ENCODE measurements at regions not wholly inside any gene's neighbourhood (a gene's known extent, or its start where the extent isn't known, plus 50 kb on each side); places are given as distances from the start of the nearest gene placed in this dataset.
"Not testable (repeated sequence)": the region's sequence is repeated elsewhere in the genome, so short reads cannot be mapped to it uniquely, and the experiment has no call there.

DNA sequence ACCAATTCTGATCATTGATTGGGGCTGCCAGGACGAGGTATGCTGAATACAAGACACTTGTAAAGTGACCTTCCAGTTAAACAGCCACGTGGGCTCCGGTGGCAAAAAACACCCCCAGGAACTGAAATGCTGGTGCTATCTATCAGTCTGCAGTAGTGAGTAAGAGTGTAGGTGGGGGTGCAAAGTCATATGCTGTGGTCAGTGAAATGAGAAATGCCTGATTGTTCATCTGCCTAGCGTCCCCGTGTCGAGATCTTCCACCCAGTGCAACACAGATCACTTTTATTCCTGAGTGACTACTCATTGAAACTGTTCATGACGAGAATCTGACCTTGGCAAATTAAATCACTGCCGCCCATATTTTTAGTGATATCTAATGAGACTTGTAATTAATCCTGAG, 806.5 kb upstream of the GOT2 start:
- H3K4me3 ChIP-seq: no peak overlapping the region
- no peak for TF ChIP-seq CTCF (IDR thresholded peaks at IDR 0.05; ENCODE audit: low read depth, low read length)
- no peaks in the 10 kb centered on the region for H3K36me3 ChIP-seq
- H3K9me3 ChIP-seq (ENCODE audit: low read depth): no peaks in the 10 kb centered on the region
- no peaks in the 10 kb centered on the region for H3K27me3 ChIP-seq
- H3K4me1 ChIP-seq (ENCODE audit: low read depth): peaks cover 10% of the 10 kb centered on the region
- H3K27ac ChIP-seq: no peak overlapping the region
- no peak for DNase-seq (ENCODE audit: low read depth in 1 of 2, low spot score in 1 of 2)

- H3K4me3 ChIP-seq: no peak overlapping the region
- H3K4me1 ChIP-seq (ENCODE audit: low read depth): peaks cover 32% of the 10 kb centered on the region
- no peaks in the 10 kb centered on the region for H3K9me3 ChIP-seq (ENCODE audit: low read depth)
- peak overlapping the region; percentile 3 for H3K27ac ChIP-seq
- peak in 1 of 2 donors; percentile 77 for DNase-seq (ENCODE audit: low read depth in 1 of 2, low spot score in 1 of 2)
- H3K36me3 ChIP-seq: no peaks in the 10 kb centered on the region
- H3K27me3 ChIP-seq: no peaks in the 10 kb centered on the region
- no peak for TF ChIP-seq CTCF (IDR thresholded peaks at IDR 0.05; ENCODE audit: low read depth, low read length)
Measured at GRCh38 chr16:59535298-59535697, 801.2 kb upstream of the GOT2 start.

DNA sequence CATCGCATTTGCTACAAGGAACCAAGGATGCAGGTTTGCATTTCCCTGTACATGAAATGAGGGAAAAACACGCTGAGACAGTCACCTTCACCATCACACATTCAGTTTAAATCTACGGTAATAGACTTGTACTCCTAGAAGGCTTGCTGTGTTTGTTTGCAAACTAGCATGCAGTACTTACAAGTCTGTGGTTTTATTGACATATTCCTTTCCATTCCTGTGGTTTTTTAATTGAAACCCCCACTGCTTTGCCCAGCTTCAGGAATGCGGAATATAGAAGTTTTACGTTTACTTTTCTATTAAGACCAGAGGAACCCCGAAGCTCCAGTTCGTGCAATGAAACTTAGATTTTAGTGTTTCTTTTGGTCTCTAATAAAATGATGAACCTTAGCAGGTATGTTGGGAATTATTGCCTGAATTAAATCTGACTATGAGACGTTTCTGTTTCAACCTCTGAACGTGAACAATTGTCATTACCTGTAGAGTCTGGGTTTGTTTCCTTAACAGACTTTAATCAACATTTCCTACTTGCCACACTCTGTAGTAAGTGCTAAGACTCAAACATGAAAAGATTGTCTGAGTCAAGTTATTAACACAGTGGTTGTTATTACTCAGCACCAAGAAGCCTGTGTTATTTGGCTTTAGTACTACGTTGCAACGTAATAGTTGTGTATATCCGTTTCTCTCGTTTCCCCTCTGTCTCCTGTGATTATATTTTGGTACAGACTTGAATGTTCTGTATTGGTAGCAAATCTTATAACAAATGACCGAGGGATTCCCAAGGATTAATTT, 793.3 kb upstream of the GOT2 start:
- Histone ChIP-seq H3K4me3 (no peak overlapping the region), H3K27me3 (no peaks in the 10 kb centered on the region), H3K27ac (no peak overlapping the region), H3K36me3 (no peaks in the 10 kb centered on the region), H3K4me1 (ENCODE audit: low read depth) (no peaks in the 10 kb centered on the region), H3K9me3 (ENCODE audit: low read depth) (no peaks in the 10 kb centered on the region)
- no peak for TF ChIP-seq CTCF (IDR thresholded peaks at IDR 0.05; ENCODE audit: low read depth, low read length)
- DNase-seq (ENCODE audit: low read depth in 1 of 2, low spot score in 1 of 2): no peak

DNA sequence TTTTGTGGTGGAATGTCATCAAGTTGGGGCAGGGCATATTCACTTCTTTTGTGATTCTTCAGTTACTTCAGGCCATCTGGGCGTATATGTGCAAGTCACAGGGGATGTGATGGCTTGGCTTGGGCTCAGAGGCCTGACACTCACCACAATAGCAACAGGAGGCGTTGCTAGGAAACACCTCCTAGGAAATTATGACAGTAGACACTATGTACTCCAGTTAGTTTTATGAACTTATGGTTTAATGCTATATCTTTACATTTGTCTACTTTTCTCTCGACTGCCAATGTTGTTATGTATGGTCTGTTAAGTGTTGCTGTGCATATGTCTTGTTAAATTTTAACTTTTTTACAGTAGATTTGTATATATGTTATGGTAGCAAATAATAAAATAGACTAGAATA, 788.7 kb upstream of the GOT2 start:
- DNase-seq (ENCODE audit: low read depth in 1 of 2, low spot score in 1 of 2): no peak
- Histone ChIP-seq H3K27ac (no peak overlapping the region), H3K36me3 (no peaks in the 10 kb centered on the region), H3K4me3 (no peak overlapping the region), H3K27me3 (no peaks in the 10 kb centered on the region), H3K4me1 (ENCODE audit: low read depth) (peaks cover 10% of the 10 kb centered on the region), H3K9me3 (ENCODE audit: low read depth) (no peaks in the 10 kb centered on the region)
- TF ChIP-seq CTCF (IDR thresholded peaks at IDR 0.05; ENCODE audit: low read depth, low read length): no peak

- not testable (repeated sequence) for H3K4me1 ChIP-seq (ENCODE audit: low read depth); H3K9me3 ChIP-seq (ENCODE audit: low read depth)
Measured at GRCh38 chr16:59518721-59519120, 784.6 kb upstream of the GOT2 start.

DNA sequence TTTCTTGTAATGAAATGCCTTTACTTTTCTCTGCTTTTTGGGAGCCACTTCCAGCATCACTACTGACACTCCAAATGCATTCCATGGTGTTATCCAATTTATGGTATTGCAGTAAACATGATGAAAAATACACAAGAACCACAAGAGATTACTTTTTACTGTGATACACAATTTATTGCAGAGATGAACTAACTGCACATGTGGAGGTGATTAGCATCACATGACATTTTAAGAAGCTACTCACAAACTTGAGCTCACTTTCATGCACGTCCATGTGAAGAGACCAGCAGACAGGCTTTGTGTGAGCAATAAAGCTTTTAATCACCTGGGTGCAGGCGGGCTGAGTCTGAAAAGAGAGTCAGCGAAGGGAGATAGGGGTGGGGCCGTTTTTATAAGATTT, 780.5 kb upstream of the GOT2 start:
- H3K36me3 ChIP-seq: no peaks in the 10 kb centered on the region
- TF ChIP-seq CTCF (IDR thresholded peaks at IDR 0.05; ENCODE audit: low read depth, low read length): no peak
- H3K27me3 ChIP-seq: no peaks in the 10 kb centered on the region
- H3K9me3 ChIP-seq (ENCODE audit: low read depth): no peaks in the 10 kb centered on the region
- H3K4me1 ChIP-seq (ENCODE audit: low read depth): peaks cover 10% of the 10 kb centered on the region
- DNase-seq (ENCODE audit: low read depth in 1 of 2, low spot score in 1 of 2): no peak
- H3K4me3 ChIP-seq: no peak overlapping the region
- H3K27ac ChIP-seq: no peak overlapping the region

More at GRCh38 chr16:59518721-59519120, 784.6 kb upstream of the GOT2 start:
- not testable (repeated sequence) for H3K27me3 ChIP-seq, H3K4me3 ChIP-seq, H3K36me3 ChIP-seq
- peak overlapping the region; percentile 74 for H3K27ac ChIP-seq
- DNase-seq (ENCODE audit: low read depth in 1 of 2, low spot score in 1 of 2): peak in 1 of 2 donors; percentile 61

All from cardiac muscle cell (in vitro differentiated cells and primary cell).